COR-L47 (cell line): ENCODE measurements at regions not wholly inside any gene's neighbourhood (a gene's known extent, or its start where the extent isn't known, plus 50 kb on each side); places are given as distances from the start of the nearest gene placed in this dataset.

Source experiments
- DNase-seq: peaks from one replicate; lab custom pipeline; 2025; lab: John Stamatoyannopoulos, UW

- no peak for DNase-seq
Measured at GRCh38 chr11:134908583-134908982, 496.5 kb upstream of the B3GAT1 start.

GRCh38 chr11:134907636-134908035 is 495.6 kb upstream of the B3GAT1 start:
- no peak for DNase-seq

- DNase-seq = no peak
Measured at GRCh38 chr11:134906356-134906955, 494.4 kb upstream of the B3GAT1 start.

- DNase-seq = peak; percentile 21
Measured at GRCh38 chr11:134905928-134906327, 493.9 kb upstream of the B3GAT1 start.

DNA sequence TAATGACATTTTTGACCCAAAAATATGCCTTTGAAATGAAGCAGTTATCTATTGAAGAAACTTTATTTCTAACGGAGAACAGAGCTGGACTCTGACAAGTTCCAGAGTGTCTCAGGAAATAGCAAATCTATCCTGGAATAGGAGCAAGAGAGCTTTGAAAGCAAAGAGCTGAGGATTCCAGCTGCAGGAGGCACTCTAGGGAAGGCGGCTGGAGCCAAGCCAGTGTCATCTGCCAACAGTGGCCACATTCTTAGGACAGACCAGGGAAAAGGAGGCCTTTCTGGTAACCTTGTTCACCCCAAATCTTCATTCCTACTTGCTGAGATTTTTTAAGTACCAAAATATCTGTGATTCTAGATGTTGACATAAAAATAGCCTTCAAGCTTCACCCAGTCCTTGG is 493.5 kb upstream of the B3GAT1 start:
- no peak for DNase-seq

GRCh38 chr11:134904103-134904790 is 492.2 kb upstream of the B3GAT1 start:
- DNase-seq = no peak

DNA sequence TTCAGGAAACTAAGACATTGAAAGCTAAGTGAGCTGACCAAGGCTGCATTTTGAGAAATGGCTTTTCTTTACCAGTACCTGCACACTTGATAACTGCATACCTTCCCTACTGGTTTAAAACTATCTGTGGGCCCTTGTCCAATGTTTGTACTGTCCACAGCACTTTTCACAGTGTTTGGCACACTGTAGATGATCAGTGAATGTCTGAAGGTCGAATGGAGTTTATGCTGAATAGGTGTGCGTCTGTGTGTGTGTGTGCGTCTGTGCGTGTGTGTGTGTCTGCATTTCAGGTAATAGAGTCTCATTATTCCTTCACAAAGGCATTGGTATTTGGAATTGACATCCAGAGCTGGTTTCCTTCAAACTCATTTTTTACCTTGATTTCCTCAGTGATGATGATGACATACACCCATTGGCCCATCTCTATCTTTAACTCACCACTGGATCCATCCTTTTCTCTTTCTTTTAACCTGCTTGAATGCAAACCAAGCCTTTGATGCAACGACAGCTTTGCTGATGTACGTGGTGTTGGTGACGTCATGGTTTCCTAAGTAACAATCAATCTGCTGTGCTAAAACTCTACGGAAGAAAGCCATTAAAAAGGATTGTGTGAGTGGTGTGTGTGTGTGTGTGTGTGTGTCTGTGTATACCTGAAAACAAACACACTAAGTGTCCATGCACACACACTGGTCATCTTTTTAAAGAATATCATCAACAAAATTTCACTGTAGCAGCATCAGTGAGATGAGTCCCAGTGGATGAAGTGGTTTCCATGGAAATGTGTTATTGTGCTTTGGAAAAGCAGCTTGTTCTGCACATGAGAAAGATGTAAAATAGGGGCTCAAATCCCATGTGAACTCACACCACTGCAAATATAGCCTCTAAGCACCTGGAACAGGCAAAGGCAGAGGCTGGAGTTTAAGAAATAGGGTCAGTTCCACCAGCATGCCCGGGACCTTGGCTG is 490.2 kb upstream of the B3GAT1 start:
- DNase-seq = no peak

GRCh38 chr11:134901542-134901941 is 489.5 kb upstream of the B3GAT1 start:
- DNase-seq = no peak

- no peak for DNase-seq
Measured at GRCh38 chr11:134893810-134894685, 482.0 kb upstream of the B3GAT1 start.

DNA sequence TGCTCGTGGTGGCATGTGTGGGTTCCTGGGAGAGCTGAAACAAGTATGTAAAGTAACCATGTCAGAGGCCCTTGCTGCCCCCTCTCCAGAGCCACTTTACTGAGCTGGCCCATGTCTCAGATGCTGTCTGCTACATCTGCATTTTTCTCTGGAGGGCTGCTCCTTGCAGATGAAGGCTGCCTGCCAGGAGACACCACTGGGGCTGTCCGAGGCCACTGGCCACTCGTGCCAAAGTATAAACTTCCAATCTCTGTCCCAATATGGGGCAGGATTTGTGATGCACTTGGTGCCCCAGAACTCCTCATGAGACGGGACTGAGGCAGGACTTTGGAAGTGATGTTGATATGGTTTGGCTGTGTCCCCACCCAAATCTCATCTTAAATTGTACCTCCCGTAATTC is 478.4 kb upstream of the B3GAT1 start:
- DNase-seq = no peak

GRCh38 chr11:134889832-134890231 is 477.8 kb upstream of the B3GAT1 start:
- DNase-seq = no peak

DNA sequence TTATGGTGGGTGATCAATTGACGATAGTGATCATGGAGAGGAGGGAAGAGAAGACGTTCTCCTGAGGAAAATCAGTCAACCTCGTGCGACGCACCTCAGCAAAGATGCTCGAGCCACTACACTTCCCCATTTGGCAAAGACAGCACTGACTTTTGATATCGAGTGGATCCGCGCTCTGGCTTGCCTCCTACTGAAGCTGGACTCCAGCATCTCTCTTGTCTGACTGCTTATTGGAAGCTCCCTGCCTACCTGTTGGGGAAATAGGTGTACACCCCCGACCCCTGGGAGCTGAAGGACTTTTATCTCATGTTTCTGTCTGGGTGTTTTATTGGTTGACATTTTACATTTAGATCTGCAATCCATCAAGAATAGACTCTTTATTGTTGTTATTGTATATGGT is 476.8 kb upstream of the B3GAT1 start:
- no peak for DNase-seq

DNA sequence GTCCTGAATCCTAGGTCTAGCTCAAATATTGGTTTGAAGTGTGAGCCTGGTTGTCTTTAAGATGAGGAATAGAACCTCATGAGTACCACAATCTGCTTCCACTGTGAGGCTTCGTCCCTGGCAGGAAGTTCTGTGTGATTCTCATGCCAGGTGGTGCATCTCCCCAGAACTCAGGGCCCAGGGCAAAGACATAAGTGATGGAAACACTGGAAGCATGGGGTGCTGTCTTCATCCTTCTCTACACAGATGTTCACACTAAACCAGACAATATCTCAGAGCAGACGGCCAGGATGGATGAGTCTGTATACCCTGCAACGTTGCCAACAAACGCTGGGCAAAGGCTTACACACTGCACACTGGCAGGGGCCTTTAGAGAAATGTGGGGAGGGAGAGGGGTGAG is 475.9 kb upstream of the B3GAT1 start:
- no peak for DNase-seq

- no peak for DNase-seq
Measured at GRCh38 chr11:134883484-134883883, 471.4 kb upstream of the B3GAT1 start.

- DNase-seq = no peak
Measured at GRCh38 chr11:134882671-134883297, 470.7 kb upstream of the B3GAT1 start.

GRCh38 chr11:134882141-134882540 is 470.1 kb upstream of the B3GAT1 start:
- no peak for DNase-seq

DNA sequence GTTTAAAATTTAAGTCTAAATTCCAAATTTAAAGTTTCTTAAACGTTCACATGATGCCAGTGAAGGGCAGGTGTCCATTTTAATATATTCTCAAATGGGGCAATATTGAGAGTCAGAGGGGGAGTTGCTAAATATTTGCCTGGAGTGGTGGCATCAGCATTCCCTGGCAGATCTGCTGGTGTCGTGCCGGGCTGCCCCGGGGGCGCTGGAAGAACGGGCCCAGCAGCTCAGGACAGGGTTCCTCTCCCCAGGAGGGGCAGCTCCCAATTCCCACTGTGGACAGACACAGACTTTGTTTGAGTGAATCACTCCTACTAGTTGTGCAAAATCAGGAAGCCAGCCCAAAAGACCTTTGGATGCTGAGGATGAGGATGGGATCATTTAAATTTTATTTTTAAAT is 468.7 kb upstream of the B3GAT1 start:
- no peak for DNase-seq

DNA sequence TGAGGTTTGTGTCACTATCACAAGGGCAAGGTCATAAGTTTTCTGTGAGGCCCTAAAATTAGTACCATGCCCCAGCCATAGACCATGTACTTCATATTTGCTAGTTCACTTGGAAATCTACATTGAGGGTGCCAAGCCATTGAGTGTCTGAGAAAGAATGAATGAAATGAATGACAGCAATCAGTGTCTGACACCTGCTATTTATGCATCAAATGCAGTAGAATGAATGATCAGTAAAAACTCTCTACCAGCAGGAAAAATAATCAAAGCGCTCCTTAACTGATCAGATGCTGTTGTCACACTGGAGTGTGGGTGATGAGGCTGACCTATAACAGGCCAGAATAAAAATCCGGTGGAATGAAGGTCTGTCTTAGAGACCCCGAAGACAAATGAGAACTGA is 467.9 kb upstream of the B3GAT1 start:
- DNase-seq = no peak

DNA sequence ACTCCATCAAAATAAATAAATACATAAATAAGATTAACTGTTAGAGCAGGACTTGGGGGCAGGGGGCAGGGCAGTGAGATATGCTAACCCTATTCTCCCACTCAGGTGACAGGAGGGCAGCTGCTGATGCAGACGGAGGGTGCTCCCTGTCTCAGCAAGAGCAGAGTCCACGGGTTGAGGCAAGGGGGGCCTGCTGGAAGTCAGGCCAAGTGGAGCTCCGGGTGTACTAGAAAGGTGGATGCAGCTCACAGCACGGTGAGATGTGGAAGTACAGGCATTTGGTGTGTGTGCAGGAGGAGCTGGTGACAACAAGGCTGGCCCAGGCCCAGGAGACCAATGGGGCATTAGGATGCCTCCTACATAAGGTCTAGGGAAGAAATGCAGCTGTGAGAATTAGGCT is 467.3 kb upstream of the B3GAT1 start:
- no peak for DNase-seq

DNA sequence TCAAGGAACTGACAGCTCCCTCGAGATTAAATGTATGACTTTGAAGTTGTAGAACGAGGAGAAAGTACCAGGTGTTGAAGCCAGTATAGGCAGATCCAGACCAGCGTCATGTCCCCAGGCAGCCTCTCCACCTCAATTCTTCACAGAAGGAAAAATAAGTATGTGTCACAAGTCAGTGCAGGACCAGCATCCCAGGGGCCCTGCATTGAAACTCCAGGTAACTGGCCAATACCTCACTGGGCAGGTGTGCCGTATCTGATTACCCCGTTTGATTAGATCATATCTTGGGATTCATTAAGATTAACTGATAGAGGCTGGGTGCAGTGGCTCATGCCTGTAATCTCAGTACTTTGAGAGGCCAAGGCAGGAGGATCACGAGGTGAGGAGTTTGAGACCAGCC is 466.7 kb upstream of the B3GAT1 start:
- no peak for DNase-seq

DNA sequence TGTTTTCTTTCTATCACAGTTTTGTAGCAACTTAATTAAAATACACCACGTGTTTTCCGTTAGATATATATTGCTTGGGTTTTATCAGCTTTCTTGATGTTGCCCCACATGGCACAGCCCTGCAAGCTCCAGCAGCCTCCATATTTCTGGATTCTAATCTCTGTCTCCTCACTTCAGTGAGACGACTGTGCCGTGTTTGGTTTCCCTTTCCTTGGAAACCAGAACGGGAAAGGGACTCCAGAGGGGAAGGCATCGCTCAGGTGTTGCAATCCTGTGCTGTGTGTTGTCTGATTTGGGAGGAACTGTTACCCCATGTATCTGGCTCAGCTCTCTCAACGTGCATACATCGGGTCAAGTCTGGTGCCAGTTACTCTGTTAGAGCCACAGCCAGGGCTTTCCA is 464.2 kb upstream of the B3GAT1 start:
- no peak for DNase-seq
